ENCODE measurements at regions not wholly inside any gene's neighbourhood (a gene's known extent, or its start where the extent isn't known, plus 50 kb on each side); places are given as distances from the start of the nearest gene placed in this dataset.

- TF ChIP-seq CTCF (IDR thresholded peaks at IDR 0.05; ENCODE audit: insufficient read depth, low read length) (no peak), POLR2AphosphoS5 (IDR thresholded peaks at IDR 0.05; ENCODE audit: low read depth) (no peak), GABPA (IDR thresholded peaks at IDR 0.05; ENCODE audit: low read depth) (no peak)
- TF ChIP-seq, protein P1, sequence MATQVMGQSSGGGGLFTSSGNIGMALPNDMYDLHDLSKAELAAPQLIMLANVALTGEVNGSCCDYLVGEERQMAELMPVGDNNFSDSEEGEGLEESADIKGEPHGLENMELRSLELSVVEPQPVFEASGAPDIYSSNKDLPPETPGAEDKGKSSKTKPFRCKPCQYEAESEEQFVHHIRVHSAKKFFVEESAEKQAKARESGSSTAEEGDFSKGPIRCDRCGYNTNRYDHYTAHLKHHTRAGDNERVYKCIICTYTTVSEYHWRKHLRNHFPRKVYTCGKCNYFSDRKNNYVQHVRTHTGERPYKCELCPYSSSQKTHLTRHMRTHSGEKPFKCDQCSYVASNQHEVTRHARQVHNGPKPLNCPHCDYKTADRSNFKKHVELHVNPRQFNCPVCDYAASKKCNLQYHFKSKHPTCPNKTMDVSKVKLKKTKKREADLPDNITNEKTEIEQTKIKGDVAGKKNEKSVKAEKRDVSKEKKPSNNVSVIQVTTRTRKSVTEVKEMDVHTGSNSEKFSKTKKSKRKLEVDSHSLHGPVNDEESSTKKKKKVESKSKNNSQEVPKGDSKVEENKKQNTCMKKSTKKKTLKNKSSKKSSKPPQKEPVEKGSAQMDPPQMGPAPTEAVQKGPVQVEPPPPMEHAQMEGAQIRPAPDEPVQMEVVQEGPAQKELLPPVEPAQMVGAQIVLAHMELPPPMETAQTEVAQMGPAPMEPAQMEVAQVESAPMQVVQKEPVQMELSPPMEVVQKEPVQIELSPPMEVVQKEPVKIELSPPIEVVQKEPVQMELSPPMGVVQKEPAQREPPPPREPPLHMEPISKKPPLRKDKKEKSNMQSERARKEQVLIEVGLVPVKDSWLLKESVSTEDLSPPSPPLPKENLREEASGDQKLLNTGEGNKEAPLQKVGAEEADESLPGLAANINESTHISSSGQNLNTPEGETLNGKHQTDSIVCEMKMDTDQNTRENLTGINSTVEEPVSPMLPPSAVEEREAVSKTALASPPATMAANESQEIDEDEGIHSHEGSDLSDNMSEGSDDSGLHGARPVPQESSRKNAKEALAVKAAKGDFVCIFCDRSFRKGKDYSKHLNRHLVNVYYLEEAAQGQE (IDR thresholded peaks at IDR 0.05; ENCODE audit: insufficient replicate concordance, low read depth), result no peak
These were observed 79.7 kb upstream of the EDNRA start for GRCh38 chr4:147401221-147401620.
